HUES6 (cell line): ENCODE measurements at regions not wholly inside any gene's neighbourhood (a gene's known extent, or its start where the extent isn't known, plus 50 kb on each side); places are given as distances from the start of the nearest gene placed in this dataset.

ENCODE experiments used
- H3K27ac ChIP-seq: 2 replicates; pipeline ENCODE4 v1.7.0; 2013; ENCODE audit warnings: low read depth, mild to moderate bottlenecking, low read length, inconsistent platforms
- H3K27me3 ChIP-seq: 2 replicates; pipeline ENCODE4 v1.6.1; 2013; ENCODE audit warnings: low read length; ENCODE audit not compliant: control insufficient read depth, insufficient read depth
- H3K36me3 ChIP-seq: 2 replicates; pipeline ENCODE4 v1.6.1; 2013; ENCODE audit warnings: low read length; ENCODE audit not compliant: control insufficient read depth, insufficient read depth
- H3K4me1 ChIP-seq: 2 replicates; pipeline ENCODE4 v1.6.1; 2013; ENCODE audit warnings: low read length; ENCODE audit not compliant: control insufficient read depth, insufficient read depth
- H3K4me3 ChIP-seq: 2 replicates; pipeline ENCODE4 v1.5.1; 2013; ENCODE audit warnings: low read depth, low read length
- H3K9ac ChIP-seq: one replicate; pipeline ENCODE4 v1.6.1; 2013; ENCODE audit warnings: mild to moderate bottlenecking, low read length
- H3K9me3 ChIP-seq: 2 replicates; pipeline ENCODE4 v1.6.1; 2013; ENCODE audit warnings: low read depth, low read length; ENCODE audit not compliant: control insufficient read depth, insufficient read depth

DNA sequence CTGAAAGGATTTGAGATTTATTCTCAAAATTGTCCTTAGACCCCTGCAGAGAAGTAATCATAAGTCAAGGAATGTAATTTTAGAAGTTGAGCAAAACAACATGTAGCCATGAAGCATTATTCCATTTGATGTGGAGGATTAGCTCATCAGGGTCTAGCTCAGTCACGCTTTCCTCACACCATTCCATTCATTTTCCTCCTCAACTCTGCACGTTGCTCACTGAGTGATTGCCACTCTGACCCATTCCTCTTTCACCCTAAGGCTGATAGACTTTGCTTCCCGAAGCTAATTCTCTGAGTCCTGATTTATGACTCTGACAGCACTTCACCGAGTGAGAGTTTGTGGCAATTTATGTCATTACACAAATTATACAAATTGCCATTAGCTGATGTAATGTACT is 820.6 kb upstream of the PIK3C3 start:
- Histone ChIP-seq H3K36me3 (no peaks in the 10 kb centered on the region), H3K9me3 (no peaks in the 10 kb centered on the region), H3K27me3 (no peaks in the 10 kb centered on the region), H3K4me3 (no peak overlapping the region), H3K4me1 (no peaks in the 10 kb centered on the region), H3K9ac (no peak overlapping the region), H3K27ac (no peak overlapping the region)

DNA sequence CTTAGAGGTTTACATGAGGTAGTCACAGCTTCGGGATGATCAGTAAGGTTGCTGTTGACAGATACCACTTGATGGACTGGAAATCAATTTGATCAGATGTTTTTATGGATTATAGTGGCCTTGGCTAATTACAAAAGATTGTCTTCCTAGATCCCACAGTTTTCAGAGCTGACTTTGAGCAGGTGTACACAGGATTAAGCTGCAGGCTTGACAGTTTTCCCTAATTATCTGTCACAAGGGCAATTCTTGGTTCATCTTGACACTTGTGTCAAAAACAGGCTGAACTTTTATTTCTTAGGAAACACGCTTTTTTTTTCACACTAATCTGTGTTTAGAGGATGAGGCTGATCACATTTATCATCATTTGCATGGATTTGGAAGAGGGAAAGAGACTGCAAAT is 824.0 kb upstream of the PIK3C3 start:
- no peaks in the 10 kb centered on the region for H3K9me3 ChIP-seq
- no peaks in the 10 kb centered on the region for H3K4me1 ChIP-seq
- H3K4me3 ChIP-seq, result no peak overlapping the region
- H3K9ac ChIP-seq, result no peak overlapping the region
- H3K27me3 ChIP-seq, result no peaks in the 10 kb centered on the region
- no peak overlapping the region for H3K27ac ChIP-seq
- no peaks in the 10 kb centered on the region for H3K36me3 ChIP-seq

DNA sequence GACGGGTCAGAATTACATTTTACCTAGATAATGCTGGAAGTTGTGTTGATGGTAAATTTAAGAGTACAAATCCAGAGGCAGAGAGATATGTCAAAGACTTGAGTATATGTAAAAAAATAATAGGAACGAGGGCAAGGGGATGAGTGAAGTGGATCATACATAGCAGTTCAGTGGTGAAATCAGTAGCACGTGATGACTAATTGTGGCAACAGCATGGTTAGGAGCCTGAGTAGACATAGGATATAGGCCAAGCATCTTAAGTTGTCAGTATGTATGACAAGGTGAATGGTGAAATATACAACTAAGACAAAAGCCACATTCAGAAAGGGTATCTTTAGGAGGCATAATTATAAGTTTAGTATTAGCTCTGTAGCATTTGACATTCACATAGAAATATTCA is 826.5 kb upstream of the PIK3C3 start:
- Histone ChIP-seq H3K9me3 (no peaks in the 10 kb centered on the region), H3K4me1 (no peaks in the 10 kb centered on the region), H3K4me3 (no peak overlapping the region), H3K27ac (no peak overlapping the region), H3K9ac (no peak overlapping the region), H3K36me3 (no peaks in the 10 kb centered on the region), H3K27me3 (no peaks in the 10 kb centered on the region)

DNA sequence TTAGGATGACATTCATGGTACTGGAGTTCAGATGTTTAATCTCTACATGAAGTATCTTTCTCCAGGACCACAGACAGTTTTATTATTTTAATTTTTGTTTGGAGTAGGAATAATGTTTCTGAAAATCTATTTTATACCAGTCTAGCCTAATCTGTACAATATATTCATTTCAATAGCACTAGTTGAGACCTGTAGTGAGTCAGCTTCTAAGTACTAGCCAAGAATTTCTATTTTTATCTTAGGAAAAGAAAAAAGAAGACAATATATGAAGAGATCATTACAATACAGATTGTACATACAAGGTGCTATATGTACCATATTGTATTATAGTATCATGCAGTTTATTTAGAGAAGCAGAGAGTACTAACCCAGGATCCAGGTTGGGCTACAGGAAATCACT is 826.9 kb upstream of the PIK3C3 start:
- H3K4me1 ChIP-seq, result no peaks in the 10 kb centered on the region
- no peaks in the 10 kb centered on the region for H3K9me3 ChIP-seq
- no peak overlapping the region for H3K4me3 ChIP-seq
- H3K36me3 ChIP-seq, result no peaks in the 10 kb centered on the region
- H3K9ac ChIP-seq, result no peak overlapping the region
- H3K27ac ChIP-seq, result no peak overlapping the region
- H3K27me3 ChIP-seq, result no peaks in the 10 kb centered on the region

DNA sequence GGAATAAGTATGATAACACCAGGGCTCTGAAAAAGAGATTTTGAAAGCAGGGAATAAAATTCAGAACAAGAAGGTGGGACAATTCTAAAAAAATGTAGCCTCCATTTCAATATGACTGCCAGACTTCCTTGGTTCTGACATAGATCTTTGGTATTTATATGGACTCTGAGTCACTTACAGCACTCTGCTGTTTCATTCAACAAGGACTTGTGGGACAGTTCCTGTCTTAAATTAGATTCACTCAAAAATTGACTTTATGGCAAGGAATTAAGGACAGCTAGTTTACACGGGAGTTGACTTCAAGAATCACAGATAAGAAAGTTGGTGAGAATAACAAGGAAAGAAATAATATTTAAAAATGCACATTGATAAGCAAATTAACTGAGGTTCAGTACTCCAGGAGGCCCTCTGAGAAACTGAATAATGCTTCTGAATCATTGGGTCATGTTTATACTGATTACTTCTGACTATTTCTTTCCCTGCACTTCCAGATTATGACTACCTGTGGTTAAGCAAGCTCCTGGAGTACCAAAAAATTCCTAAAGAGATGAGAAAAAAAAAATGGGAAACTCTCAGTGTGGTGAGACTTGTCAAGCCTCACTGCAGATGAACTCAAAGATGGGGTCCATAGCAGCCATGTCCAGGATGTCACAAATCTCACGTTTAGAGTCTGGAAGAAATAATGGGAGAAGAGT is 828.3 kb upstream of the PIK3C3 start:
- Histone ChIP-seq H3K4me3 (no peak overlapping the region), H3K4me1 (no peaks in the 10 kb centered on the region), H3K27ac (no peak overlapping the region), H3K9me3 (no peaks in the 10 kb centered on the region), H3K27me3 (no peaks in the 10 kb centered on the region), H3K36me3 (no peaks in the 10 kb centered on the region), H3K9ac (no peak overlapping the region)

DNA sequence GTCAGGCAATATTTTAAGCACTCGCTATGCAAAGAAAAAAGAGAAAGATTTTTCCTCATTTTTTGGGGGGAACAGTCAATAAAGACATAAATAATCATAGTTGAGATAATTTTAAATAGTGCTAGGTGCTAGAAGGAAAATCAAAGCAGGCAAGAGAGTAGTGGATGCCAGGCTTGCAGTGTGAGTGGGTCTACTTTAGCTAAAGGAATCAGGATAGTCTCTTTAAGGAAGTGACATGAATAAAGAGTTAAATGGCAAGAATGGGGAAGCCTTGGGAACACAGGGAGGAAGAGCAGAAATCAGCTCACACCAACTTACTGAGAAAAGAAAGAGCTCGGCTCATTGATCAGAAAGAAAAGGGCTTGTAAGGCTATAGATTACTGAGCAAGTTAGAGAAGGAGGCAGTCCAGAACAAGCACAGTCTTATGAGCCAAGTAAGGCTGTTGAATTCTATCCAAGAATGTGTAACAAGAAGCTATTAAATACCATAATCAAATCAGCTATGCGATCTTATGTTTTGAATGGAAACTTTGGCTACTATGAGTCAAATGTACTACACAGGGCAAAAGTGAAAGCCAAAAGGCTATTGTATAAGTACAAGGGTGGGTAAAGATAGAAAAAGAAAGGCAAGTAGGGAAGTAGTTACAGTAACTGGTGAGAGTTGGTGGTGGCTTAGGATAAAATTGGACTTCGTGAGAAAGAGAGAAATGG is 833.8 kb upstream of the PIK3C3 start:
- no peak overlapping the region for H3K27ac ChIP-seq
- H3K9me3 ChIP-seq, result no peaks in the 10 kb centered on the region
- no peak overlapping the region for H3K4me3 ChIP-seq
- H3K4me1 ChIP-seq, result no peaks in the 10 kb centered on the region
- H3K36me3 ChIP-seq, result no peaks in the 10 kb centered on the region
- no peaks in the 10 kb centered on the region for H3K27me3 ChIP-seq
- no peak overlapping the region for H3K9ac ChIP-seq

DNA sequence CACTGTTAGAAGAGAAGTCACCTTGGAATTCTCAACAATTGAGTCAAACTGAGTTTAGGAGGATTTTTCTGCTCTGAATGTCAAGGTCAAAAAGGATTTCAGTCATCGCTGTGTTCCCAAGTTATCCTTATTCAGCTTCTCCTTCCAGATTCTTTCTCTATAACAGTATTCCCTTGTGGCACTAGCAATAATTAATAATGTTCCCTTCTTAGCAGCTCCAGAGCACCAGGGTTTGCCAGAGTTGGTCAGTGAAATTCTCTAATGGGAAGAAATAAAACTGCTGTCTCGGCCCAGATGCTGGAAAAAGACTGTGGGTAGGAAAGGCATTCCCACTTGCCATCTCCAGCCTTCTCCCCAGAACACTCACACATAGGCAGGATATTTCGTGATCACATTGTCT is 836.0 kb upstream of the PIK3C3 start:
- Histone ChIP-seq H3K36me3 (no peaks in the 10 kb centered on the region), H3K27ac (no peak overlapping the region), H3K9me3 (no peaks in the 10 kb centered on the region), H3K27me3 (no peaks in the 10 kb centered on the region), H3K4me1 (no peaks in the 10 kb centered on the region; the same call in 1 of the 2 replicates), H3K9ac (no peak overlapping the region), H3K4me3 (no peak overlapping the region)

DNA sequence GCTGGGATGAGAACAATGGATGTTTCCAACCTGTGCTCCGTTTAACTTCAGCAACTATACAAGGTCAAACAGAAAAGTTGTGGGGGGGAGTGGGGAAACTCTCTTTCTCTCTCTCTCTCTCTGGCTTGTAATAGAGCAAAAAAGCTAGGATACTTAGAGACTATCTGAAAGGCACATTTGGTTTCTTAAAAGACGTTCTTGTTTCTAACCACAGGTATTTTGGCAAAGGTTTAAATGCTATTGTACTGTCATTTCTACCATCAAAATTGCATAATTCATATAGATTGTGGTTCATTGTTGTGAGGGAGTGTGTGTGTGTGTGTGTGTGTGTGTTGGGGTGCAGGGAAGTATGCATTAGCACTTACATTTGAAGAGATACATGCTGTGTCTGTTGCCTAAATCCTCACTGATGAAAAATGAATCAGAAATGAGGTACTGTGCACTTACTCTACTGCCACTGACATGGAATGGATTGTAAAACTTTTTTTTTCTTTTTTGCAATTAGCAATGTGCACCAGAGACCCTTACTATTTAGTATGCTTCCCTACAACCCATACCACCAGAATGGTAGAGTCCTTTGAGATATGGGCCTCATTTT is 841.0 kb upstream of the PIK3C3 start:
- no peak overlapping the region for H3K4me3 ChIP-seq
- H3K4me1 ChIP-seq, result no peaks in the 10 kb centered on the region; the same call in 1 of the 2 replicates
- 0 out of 2 replicates have a peak, but pooled peaks cover 3% of the 10 kb centered on the region for H3K9me3 ChIP-seq
- H3K27ac ChIP-seq, result no peak overlapping the region
- H3K9ac ChIP-seq, result no peak overlapping the region
- H3K27me3 ChIP-seq, result no peaks in the 10 kb centered on the region
- H3K36me3 ChIP-seq, result no peaks in the 10 kb centered on the region

DNA sequence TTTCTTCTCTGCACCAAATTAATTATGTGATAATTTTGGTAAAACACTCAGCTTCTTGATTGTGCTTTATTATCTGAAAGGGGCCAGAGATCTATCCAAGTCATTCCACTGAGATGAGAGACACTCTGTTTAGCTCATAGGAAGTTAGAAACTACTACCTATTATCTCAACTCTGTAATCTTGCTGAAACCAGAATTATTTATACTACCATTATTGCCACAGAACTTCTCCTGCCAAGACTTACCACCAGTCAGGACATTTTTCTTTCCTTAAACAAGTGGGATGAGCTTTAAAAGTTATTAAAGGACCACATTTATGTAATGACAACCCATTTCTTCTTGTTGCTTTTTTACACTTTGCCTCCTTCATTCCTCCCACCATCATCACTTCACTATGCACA is 855.6 kb upstream of the PIK3C3 start:
- no peak overlapping the region for H3K9ac ChIP-seq
- no peak overlapping the region for H3K4me3 ChIP-seq
- H3K36me3 ChIP-seq, result no peaks in the 10 kb centered on the region
- no peaks in the 10 kb centered on the region for H3K27me3 ChIP-seq
- H3K27ac ChIP-seq, result no peak overlapping the region
- 0 out of 2 replicates have a peak, but pooled peaks cover 2% of the 10 kb centered on the region for H3K9me3 ChIP-seq
- no peaks in the 10 kb centered on the region for H3K4me1 ChIP-seq

DNA sequence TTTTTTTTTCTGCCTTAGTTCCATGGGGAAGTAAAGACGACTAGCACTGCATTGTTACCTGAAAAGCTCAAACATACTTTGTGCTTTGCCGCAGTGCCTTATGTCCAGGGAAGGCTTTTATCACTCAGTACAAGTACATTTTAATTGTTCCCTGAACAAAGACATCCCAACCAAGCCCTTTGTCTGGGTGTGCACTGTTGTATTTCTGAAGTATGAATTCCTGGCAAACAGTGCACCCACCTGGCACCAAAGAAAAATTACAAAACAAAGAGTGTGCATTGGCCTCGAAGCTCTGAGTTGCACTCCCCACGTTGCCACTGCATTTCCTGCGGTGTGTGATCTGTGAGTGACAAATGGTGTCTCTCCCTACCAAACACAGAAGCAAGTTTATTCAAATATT is 858.5 kb upstream of the PIK3C3 start:
- H3K27me3 ChIP-seq, result no peaks in the 10 kb centered on the region
- no peak overlapping the region for H3K27ac ChIP-seq
- no peak overlapping the region for H3K9ac ChIP-seq
- H3K9me3 ChIP-seq, result no peaks in the 10 kb centered on the region
- no peaks in the 10 kb centered on the region for H3K36me3 ChIP-seq
- no peaks in the 10 kb centered on the region for H3K4me1 ChIP-seq
- no peak overlapping the region for H3K4me3 ChIP-seq

DNA sequence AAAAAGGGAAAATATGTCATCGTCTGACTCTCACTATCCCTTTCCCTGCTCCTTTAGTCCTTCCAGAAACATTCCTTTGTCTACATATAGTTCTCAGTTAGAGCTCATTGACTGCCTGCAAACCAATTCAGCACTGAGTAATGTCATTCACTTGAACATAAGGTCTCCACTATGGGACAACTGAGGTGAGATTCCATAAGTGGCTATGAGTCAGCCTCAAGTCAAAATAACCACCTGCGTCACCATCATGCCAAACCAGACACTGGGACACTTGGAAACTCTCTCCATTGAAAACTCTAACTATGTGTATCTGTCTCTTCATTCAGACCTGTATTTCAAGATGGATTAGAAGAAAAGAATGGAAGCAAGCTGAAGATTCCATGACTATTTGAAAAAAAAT is 878.0 kb upstream of the PIK3C3 start:
- no peaks in the 10 kb centered on the region for H3K27me3 ChIP-seq
- no peak overlapping the region for H3K27ac ChIP-seq
- H3K4me3 ChIP-seq, result no peak overlapping the region
- H3K9me3 ChIP-seq, result no peaks in the 10 kb centered on the region
- H3K9ac ChIP-seq, result no peak overlapping the region
- H3K36me3 ChIP-seq, result no peaks in the 10 kb centered on the region
- H3K4me1 ChIP-seq, result no peaks in the 10 kb centered on the region; the same call in 1 of the 2 replicates
